ENCODE measurements at regions not wholly inside any gene's neighbourhood (a gene's known extent, or its start where the extent isn't known, plus 50 kb on each side); places are given as distances from the start of the nearest gene placed in this dataset.

- H3K4me3 Mint-ChIP-seq = no peak overlapping the region
- H3K27me3 Mint-ChIP-seq = no peaks in the 10 kb centered on the region
- ATAC-seq (replicated peaks) = no peak
- no peak overlapping the region for H3K27ac Mint-ChIP-seq
- H3K9me3 Mint-ChIP-seq = peaks cover 12% of the 10 kb centered on the region
- no peaks in the 10 kb centered on the region for H3K36me3 Mint-ChIP-seq (ENCODE audit: low read depth)
- no peaks in the 10 kb centered on the region for H3K4me1 Mint-ChIP-seq
These were observed 254.8 kb upstream of the PDE4D start for GRCh38 chr5:60148366-60148765.

DNA sequence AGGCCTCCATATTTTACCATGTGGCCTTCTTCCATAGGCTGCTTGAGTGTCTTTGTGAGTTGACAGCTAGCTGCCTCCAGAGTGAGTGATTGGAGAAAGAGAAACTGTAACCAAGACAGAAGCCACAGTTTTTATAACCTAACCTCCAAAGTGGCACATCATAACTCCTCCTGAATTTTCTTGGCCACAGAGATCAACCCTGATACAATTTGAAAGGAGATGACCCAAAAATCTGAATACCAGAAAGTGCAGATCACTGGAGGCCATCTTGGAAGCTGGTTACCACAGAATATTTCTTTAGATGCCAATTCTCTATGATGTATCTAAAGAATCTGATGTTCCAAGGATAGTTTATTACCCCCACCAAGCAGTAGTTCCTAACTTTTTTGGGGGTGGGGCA lies 254.3 kb upstream of the PDE4D start:
- no peak overlapping the region for H3K4me3 Mint-ChIP-seq
- H3K36me3 Mint-ChIP-seq (ENCODE audit: low read depth) = no peaks in the 10 kb centered on the region
- H3K4me1 Mint-ChIP-seq = no peaks in the 10 kb centered on the region

DNA sequence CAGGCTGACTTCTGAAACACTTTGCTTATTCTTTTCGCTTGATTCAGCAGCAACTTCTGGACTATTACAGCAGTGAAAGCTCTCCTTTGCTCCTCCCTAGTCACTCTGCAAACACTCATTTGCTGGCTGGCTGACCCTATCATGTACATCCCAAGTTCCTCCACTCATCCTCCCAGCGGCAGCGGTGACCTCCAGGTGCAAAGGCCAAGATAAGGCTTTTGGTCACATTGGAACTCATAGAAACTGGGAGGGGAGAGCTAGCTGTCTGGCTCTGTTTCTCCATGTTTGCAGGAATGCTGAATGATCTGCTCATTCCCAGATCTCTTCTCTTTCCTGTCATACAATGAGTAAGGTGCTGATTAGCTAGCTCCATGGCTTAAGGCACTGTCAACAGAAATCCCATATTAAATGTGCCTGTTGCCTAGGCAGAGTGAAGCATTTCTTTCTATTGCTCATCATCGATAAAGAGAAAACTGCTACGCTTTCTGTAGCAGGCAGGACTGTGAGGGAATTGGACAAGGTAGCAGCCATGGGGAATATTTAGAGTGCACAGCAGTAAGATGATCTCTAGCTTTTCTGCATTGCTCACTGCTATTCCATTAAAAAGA lies 250.5 kb upstream of the PDE4D start:
- Mint-ChIP-seq H3K4me1 (no peaks in the 10 kb centered on the region), H3K4me3 (no peak overlapping the region), H3K27ac (no peak overlapping the region), H3K27me3 (no peaks in the 10 kb centered on the region), H3K9me3 (peaks cover 14% of the 10 kb centered on the region), H3K36me3 (ENCODE audit: low read depth) (no peaks in the 10 kb centered on the region)
- no peak for ATAC-seq (replicated peaks)

More for the DNA sequence above, 254.3 kb upstream of the PDE4D start:
- H3K27me3 Mint-ChIP-seq = no peaks in the 10 kb centered on the region
- ATAC-seq (replicated peaks) = no peak
- no peak overlapping the region for H3K27ac Mint-ChIP-seq
- H3K9me3 Mint-ChIP-seq = peaks cover 10% of the 10 kb centered on the region

DNA sequence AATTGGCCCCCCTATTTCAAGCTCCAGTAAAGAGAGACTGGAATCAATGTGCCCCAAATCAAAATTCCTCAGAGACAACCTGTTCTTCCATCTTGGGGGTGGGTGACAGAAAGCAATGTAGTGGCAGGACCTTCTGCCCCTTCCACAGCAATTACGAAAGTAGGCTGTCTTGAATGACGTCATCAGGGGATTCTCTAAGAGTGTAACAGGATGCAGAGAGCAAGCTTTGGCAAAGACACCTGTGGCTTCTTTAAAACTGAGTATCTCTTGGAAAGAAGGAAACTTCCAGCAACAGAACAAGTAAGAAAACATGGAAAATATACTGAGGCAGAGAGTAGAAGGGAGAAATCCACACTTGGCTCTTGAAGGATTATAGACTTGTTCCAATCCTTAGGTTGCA lies 247.6 kb upstream of the PDE4D start:
- no peak overlapping the region for H3K4me3 Mint-ChIP-seq
- no peaks in the 10 kb centered on the region for H3K36me3 Mint-ChIP-seq (ENCODE audit: low read depth)
- no peak overlapping the region for H3K27ac Mint-ChIP-seq
- peaks cover 7% of the 10 kb centered on the region for H3K9me3 Mint-ChIP-seq
- no peak for ATAC-seq (replicated peaks)
- no peaks in the 10 kb centered on the region for H3K27me3 Mint-ChIP-seq
- no peaks in the 10 kb centered on the region for H3K4me1 Mint-ChIP-seq

- H3K27me3 Mint-ChIP-seq = no peaks in the 10 kb centered on the region
- H3K36me3 Mint-ChIP-seq (ENCODE audit: low read depth) = no peaks in the 10 kb centered on the region
- no peak overlapping the region for H3K4me3 Mint-ChIP-seq
- H3K27ac Mint-ChIP-seq = no peak overlapping the region
- H3K4me1 Mint-ChIP-seq = no peaks in the 10 kb centered on the region
- ATAC-seq (replicated peaks) = no peak
- peaks cover 1% of the 10 kb centered on the region for H3K9me3 Mint-ChIP-seq
These were observed 243.3 kb upstream of the PDE4D start for GRCh38 chr5:60136841-60137240.

DNA sequence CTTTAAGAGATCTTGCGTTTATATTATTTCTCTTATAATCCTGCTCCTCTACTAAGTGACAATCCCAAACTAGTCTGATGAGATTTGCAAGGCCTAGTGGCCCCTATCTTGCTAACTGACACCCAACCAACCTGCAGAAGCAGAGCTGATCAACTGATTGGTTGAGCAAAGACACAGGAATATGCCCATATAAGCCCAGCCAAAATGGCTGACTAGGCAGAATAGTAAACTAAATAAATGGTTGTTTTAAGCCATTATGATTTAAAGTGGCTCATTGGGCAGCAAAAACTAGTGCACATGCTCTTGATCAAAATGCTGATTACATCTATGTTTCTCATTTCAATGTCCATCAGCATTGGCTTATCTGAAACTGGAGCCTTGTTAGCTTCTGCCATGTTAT lies 238.0 kb upstream of the PDE4D start:
- Mint-ChIP-seq H3K4me1 (no peaks in the 10 kb centered on the region), H3K27ac (no peak overlapping the region), H3K27me3 (no peaks in the 10 kb centered on the region), H3K36me3 (ENCODE audit: low read depth) (no peaks in the 10 kb centered on the region), H3K4me3 (no peak overlapping the region), H3K9me3 (peaks cover 8% of the 10 kb centered on the region)
- ATAC-seq (replicated peaks) = no peak

- Mint-ChIP-seq H3K27ac (no peak overlapping the region), H3K27me3 (no peaks in the 10 kb centered on the region), H3K9me3 (peaks cover 15% of the 10 kb centered on the region), H3K4me3 (no peak overlapping the region), H3K4me1 (no peaks in the 10 kb centered on the region), H3K36me3 (ENCODE audit: low read depth) (no peaks in the 10 kb centered on the region)
- no peak for ATAC-seq (replicated peaks)
These were observed 232.1 kb upstream of the PDE4D start for GRCh38 chr5:60125636-60126035.

DNA sequence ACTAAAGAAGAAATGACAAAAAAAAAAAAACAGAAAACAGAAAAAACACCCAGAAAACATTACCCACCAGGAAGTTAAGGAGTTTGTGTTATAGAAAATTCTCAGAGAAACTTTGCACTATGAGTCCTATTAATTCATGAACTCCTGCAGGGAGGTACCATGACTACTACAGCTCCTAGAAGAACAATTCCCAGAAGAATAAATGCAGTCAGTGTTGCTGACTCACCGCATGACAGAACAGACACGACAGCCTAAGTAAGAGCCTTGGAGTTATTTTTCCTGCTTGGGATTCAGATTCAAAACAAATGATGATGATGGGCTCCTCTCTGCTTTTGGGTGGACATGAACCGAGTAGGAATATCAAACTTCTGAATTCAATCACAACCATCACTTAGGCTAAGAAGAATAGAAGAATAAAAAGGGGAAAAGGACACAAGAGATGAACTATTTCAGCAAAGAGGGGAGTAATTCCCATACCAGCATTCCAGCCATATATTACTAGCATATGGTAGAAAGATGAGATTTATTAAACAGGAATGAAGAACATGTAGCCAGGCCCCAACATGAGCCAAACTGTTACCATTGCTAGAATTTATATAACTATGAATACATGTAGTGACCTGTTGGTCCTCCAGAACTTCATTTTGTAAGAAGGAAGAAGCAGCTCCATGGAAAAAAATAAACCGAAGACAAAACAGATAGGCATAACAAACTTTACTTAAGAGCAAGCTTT lies 209.6 kb upstream of the PDE4D start:
- H3K36me3 Mint-ChIP-seq (ENCODE audit: low read depth) = no peaks in the 10 kb centered on the region
- H3K4me1 Mint-ChIP-seq = no peaks in the 10 kb centered on the region
- no peak overlapping the region for H3K4me3 Mint-ChIP-seq
- ATAC-seq (replicated peaks) = no peak
- H3K27ac Mint-ChIP-seq = no peak overlapping the region
- H3K27me3 Mint-ChIP-seq = no peaks in the 10 kb centered on the region
- peaks cover 5% of the 10 kb centered on the region for H3K9me3 Mint-ChIP-seq

DNA sequence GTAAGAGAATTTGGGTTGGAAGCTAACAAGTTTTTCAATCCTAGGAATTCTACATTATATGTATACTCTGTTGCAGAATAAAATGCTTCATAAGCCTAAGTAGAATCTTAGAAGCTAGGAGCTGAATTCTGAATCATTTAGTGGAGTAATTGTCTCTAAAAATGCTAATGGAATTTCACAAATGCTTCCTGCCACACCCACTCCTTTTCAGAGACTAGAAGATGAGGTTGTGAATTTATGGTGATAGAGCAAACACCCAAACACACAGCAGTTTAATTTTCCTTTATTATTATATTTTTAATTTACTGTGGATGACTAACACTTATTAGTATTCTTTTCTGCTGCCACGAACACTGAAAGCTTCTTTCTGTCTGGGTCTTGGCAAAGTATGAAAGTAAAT lies 208.0 kb upstream of the PDE4D start:
- Mint-ChIP-seq H3K9me3 (peaks cover 5% of the 10 kb centered on the region), H3K27me3 (no peaks in the 10 kb centered on the region), H3K4me1 (no peaks in the 10 kb centered on the region), H3K27ac (no peak overlapping the region), H3K36me3 (ENCODE audit: low read depth) (no peaks in the 10 kb centered on the region), H3K4me3 (no peak overlapping the region)
- no peak for ATAC-seq (replicated peaks)

DNA sequence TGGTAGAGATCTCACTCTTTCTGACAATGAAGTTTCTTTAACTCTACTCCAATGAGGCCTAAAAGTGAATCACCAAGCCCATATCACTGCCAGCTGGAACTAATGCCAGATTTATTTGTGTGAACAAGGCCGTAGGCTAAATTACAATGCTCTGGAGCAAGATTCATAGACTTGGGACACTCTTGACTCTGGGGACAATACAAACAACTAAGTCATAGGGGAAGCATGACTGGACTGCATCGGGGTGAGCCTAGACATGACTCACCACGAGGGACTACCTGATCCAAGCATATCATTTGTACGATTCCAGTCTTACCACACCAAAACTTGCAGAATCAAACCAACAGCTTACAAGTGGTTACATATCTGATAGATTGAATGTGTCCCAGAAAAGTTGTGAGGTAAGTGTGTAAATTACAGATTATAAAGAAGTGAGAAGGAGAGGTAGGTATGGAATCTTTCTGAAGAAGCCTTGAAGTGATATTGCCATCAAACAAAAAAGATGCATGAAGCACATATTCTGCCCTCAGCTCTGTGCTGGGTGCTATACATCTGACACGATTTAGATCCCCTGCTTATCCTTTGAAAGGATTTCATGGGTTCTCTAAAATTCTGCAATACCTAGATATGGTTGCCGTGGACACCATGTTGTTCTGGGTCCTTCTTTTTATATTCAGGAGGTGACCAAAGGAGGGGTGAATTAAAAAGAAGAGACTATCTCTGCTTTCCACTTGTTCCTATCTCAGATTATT lies 199.3 kb upstream of the PDE4D start:
- Mint-ChIP-seq H3K27ac (no peak overlapping the region), H3K9me3 (peaks cover 5% of the 10 kb centered on the region), H3K27me3 (no peaks in the 10 kb centered on the region), H3K4me3 (no peak overlapping the region), H3K36me3 (ENCODE audit: low read depth) (no peaks in the 10 kb centered on the region), H3K4me1 (no peaks in the 10 kb centered on the region)
- no peak for ATAC-seq (replicated peaks)

DNA sequence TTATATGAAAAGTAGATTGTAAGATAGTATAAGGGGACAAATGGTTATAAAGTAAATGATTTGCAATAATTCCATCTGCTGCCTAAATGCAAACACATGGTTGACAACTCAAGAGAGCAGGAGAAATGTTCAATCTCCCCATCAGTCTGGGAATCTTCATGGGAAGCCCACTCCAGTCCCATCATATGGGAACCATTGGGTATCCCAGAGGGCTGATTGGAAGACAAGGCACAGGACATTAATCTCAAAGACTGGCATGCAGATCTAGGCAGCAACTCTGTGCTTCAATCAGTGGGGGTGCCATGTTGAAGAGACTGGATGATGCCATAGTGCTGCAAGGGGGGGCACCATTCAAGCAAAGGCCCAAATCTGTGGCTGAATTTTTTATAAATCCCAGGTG lies 193.1 kb upstream of the PDE4D start:
- Mint-ChIP-seq H3K36me3 (ENCODE audit: low read depth) (no peaks in the 10 kb centered on the region), H3K27me3 (no peaks in the 10 kb centered on the region), H3K27ac (no peak overlapping the region), H3K9me3 (peaks cover 5% of the 10 kb centered on the region), H3K4me3 (no peak overlapping the region), H3K4me1 (no peaks in the 10 kb centered on the region)
- ATAC-seq (replicated peaks) = no peak

DNA sequence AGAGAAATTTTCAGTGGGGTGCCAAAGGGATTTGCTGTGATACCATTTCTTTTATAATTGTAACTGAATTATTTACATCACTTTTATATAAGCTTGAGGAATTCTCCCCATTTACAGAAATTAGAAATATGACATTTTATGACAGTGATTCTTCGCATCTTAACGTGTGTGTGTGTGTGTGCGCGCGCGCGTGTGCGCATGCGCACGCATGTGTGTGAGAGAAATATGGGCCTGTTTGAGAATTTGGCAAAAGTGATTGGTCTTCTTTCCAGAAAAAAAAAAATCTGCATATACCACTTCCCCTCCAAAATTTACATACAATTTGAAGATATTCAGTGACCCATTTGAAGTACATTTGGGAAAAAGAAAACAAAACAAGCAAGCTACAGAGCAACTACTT lies 190.7 kb upstream of the PDE4D start:
- Mint-ChIP-seq H3K4me3 (no peak overlapping the region), H3K9me3 (peaks cover 8% of the 10 kb centered on the region), H3K27ac (no peak overlapping the region), H3K36me3 (ENCODE audit: low read depth) (no peaks in the 10 kb centered on the region), H3K4me1 (no peaks in the 10 kb centered on the region), H3K27me3 (no peaks in the 10 kb centered on the region)
- ATAC-seq (replicated peaks) = no peak

DNA sequence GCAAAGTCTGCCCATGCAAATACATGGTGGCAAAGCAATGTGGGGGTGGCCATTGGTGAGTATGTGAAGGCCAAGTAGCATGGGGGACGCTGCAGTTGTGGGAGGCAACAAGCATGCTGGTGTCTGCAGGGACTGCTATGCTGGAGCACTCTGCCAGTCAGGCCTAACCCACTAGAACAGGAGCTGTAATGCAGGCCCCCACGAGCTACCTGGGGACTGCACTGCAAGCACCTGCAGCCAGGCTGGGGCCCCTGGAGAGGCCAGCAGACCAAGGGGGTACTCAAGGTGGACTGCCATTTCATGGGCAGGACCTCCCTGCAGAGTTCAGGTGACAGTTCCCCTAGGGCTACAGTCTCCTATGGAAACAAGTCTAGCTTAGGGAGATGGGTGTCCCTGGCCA lies 183.8 kb upstream of the PDE4D start:
- Mint-ChIP-seq H3K9me3 (peaks cover 16% of the 10 kb centered on the region), H3K4me1 (no peaks in the 10 kb centered on the region), H3K36me3 (ENCODE audit: low read depth) (no peaks in the 10 kb centered on the region), H3K27ac (no peak overlapping the region), H3K4me3 (no peak overlapping the region), H3K27me3 (no peaks in the 10 kb centered on the region)
- ATAC-seq (replicated peaks) = no peak

GRCh38 chr5:60076746-60077145 lies 183.2 kb upstream of the PDE4D start:
- no peaks in the 10 kb centered on the region for H3K27me3 Mint-ChIP-seq
- peaks cover 16% of the 10 kb centered on the region for H3K9me3 Mint-ChIP-seq
- H3K4me1 Mint-ChIP-seq = no peaks in the 10 kb centered on the region
- H3K36me3 Mint-ChIP-seq (ENCODE audit: low read depth) = no peaks in the 10 kb centered on the region
- no peak overlapping the region for H3K4me3 Mint-ChIP-seq
- no peak for ATAC-seq (replicated peaks)
- H3K27ac Mint-ChIP-seq = no peak overlapping the region

DNA sequence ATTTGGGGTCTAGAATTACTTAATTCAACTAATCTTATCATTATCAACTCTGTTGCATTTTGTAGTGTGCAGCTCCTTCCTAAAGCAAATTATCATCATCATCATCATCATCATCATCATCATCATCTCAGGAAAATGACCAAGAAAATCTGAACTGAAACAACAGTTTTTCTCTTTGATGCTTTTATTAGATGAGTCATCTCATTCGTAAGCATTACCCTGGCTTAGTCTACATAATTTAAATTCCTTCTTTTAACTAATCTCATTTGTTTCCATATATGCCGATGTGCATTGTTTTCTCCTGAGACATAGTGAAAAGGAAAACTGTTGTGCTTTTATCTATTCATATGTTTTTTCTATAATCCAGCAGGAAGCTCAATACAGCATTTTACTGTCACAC lies 173.0 kb upstream of the PDE4D start:
- no peaks in the 10 kb centered on the region for H3K27me3 Mint-ChIP-seq
- H3K27ac Mint-ChIP-seq = no peak overlapping the region
- no peak overlapping the region for H3K4me3 Mint-ChIP-seq
- ATAC-seq (replicated peaks) = no peak
- H3K36me3 Mint-ChIP-seq (ENCODE audit: low read depth) = no peaks in the 10 kb centered on the region
- no peaks in the 10 kb centered on the region for H3K4me1 Mint-ChIP-seq
- peaks cover 3% of the 10 kb centered on the region for H3K9me3 Mint-ChIP-seq
